Parathyroid adenoma (tissue), 2 donors: ENCODE measurements at regions not wholly inside any gene's neighbourhood (a gene's known extent, or its start where the extent isn't known, plus 50 kb on each side); places are given as distances from the start of the nearest gene placed in this dataset.

Source experiments
- H2AFZ ChIP-seq: fragments of 300-600 bp; sonication (generic); one replicate; pipeline ENCODE4 v1.7.0; 2017; ENCODE audit warnings: antibody characterized with exemption, mild to moderate bottlenecking
- H3K27ac ChIP-seq: fragments of 300-600 bp; sonication (generic); one replicate; pipeline ENCODE4 v1.7.0; 2017
- H3K27me3 ChIP-seq: fragments of 300-600 bp; sonication (generic); one replicate; pipeline ENCODE4 v1.7.0; 2017; ENCODE audit warnings: low read length; ENCODE audit not compliant: control insufficient read depth, insufficient read depth
- H3K36me3 ChIP-seq: fragments of 300-600 bp; sonication (generic); one replicate; pipeline ENCODE4 v1.7.0; 2017; ENCODE audit warnings: low read length; ENCODE audit not compliant: control insufficient read depth, insufficient read depth
- H3K4me1 ChIP-seq: fragments of 300-600 bp; sonication (generic); one replicate; pipeline ENCODE4 v1.7.0; 2017; ENCODE audit warnings: control low read depth
- H3K4me2 ChIP-seq: fragments of 300-600 bp; sonication (generic); one replicate; pipeline ENCODE4 v1.7.0; 2017; ENCODE audit warnings: low read length
- H3K4me3 ChIP-seq: fragments of 300-600 bp; sonication (generic); one replicate; pipeline ENCODE4 v1.7.0; 2017; ENCODE audit warnings: low read depth, low read length
- H3K79me2 ChIP-seq: fragments of 300-600 bp; sonication (generic); one replicate; pipeline ENCODE4 v1.7.0; 2017; ENCODE audit warnings: control low read depth
- H3K9ac ChIP-seq: fragments of 300-600 bp; sonication (generic); one replicate; pipeline ENCODE4 v1.7.0; 2017; ENCODE audit warnings: mild to moderate bottlenecking
- H3K9me3 ChIP-seq: fragments of 300-600 bp; sonication (generic); one replicate; pipeline ENCODE4 v1.7.0; 2017; ENCODE audit warnings: low read length; ENCODE audit not compliant: control insufficient read depth
- CTCF ChIP-seq: fragments of 300-600 bp; sonication (generic); IDR thresholded peaks from one replicate; pipeline ENCODE4 v1.7.0; 2017; ENCODE audit warnings: antibody characterized with exemption, mild to moderate bottlenecking
- donor health status: primary hyperparathyroidism.

- H3K9me3 ChIP-seq, result no peaks in the 10 kb centered on the region
- no peak overlapping the region for H3K4me3 ChIP-seq
- no peaks in the 10 kb centered on the region for H3K79me2 ChIP-seq
- no peaks in the 10 kb centered on the region for H3K4me1 ChIP-seq
- H3K9ac ChIP-seq, result no peak overlapping the region
- no peaks in the 10 kb centered on the region for H3K36me3 ChIP-seq
- no peak overlapping the region for H2AFZ ChIP-seq
- no peaks in the 10 kb centered on the region for H3K27me3 ChIP-seq
- no peak overlapping the region for H3K4me2 ChIP-seq
- TF ChIP-seq CTCF, result no peak
- H3K27ac ChIP-seq, result no peak overlapping the region
These were observed 255.4 kb downstream of the SDHAF3 start for GRCh38 chr7:97372882-97373281.

- Histone ChIP-seq H3K27me3 (no peaks in the 10 kb centered on the region), H3K27ac (no peak overlapping the region), H3K79me2 (no peaks in the 10 kb centered on the region), H3K9me3 (no peaks in the 10 kb centered on the region), H3K9ac (no peak overlapping the region), H3K4me1 (no peaks in the 10 kb centered on the region), H3K4me2 (no peak overlapping the region), H2AFZ (no peak overlapping the region), H3K36me3 (no peaks in the 10 kb centered on the region), H3K4me3 (no peak overlapping the region)
- no peak for TF ChIP-seq CTCF
These were observed 256.2 kb downstream of the SDHAF3 start for GRCh38 chr7:97373736-97374135.

- H3K36me3 ChIP-seq, result no peaks in the 10 kb centered on the region
- no peaks in the 10 kb centered on the region for H3K79me2 ChIP-seq
- H2AFZ ChIP-seq, result no peak overlapping the region
- no peaks in the 10 kb centered on the region for H3K27me3 ChIP-seq
- H3K4me1 ChIP-seq, result no peaks in the 10 kb centered on the region
- no peak overlapping the region for H3K4me2 ChIP-seq
- no peak overlapping the region for H3K9ac ChIP-seq
- TF ChIP-seq CTCF, result no peak
- no peak overlapping the region for H3K4me3 ChIP-seq
- no peaks in the 10 kb centered on the region for H3K9me3 ChIP-seq
- no peak overlapping the region for H3K27ac ChIP-seq
These were observed 260.2 kb downstream of the SDHAF3 start for GRCh38 chr7:97377713-97378112.

GRCh38 chr7:97381815-97382554 lies 264.5 kb downstream of the SDHAF3 start:
- H3K79me2 ChIP-seq, result no peaks in the 10 kb centered on the region
- no peaks in the 10 kb centered on the region for H3K36me3 ChIP-seq
- no peak overlapping the region for H3K9ac ChIP-seq
- no peaks in the 10 kb centered on the region for H3K9me3 ChIP-seq
- no peak overlapping the region for H2AFZ ChIP-seq
- no peaks in the 10 kb centered on the region for H3K4me1 ChIP-seq
- TF ChIP-seq CTCF, result no peak
- H3K27me3 ChIP-seq, result no peaks in the 10 kb centered on the region
- no peak overlapping the region for H3K4me3 ChIP-seq
- H3K4me2 ChIP-seq, result no peak overlapping the region
- H3K27ac ChIP-seq, result no peak overlapping the region

- Histone ChIP-seq H2AFZ (no peak overlapping the region), H3K27ac (no peak overlapping the region), H3K4me3 (no peak overlapping the region), H3K36me3 (no peaks in the 10 kb centered on the region), H3K4me1 (no peaks in the 10 kb centered on the region), H3K9me3 (no peaks in the 10 kb centered on the region), H3K27me3 (no peaks in the 10 kb centered on the region), H3K79me2 (no peaks in the 10 kb centered on the region), H3K9ac (no peak overlapping the region), H3K4me2 (no peak overlapping the region)
- TF ChIP-seq CTCF, result no peak
These were observed 272.6 kb downstream of the SDHAF3 start for GRCh38 chr7:97390052-97390451.
